ENCODE measurements at regions not wholly inside any gene's neighbourhood (a gene's known extent, or its start where the extent isn't known, plus 50 kb on each side); places are given as distances from the start of the nearest gene placed in this dataset.

- no peak overlapping the region for H2BK15ac ChIP-seq (ENCODE audit: low read length)
- TF ChIP-seq ATF2 (IDR thresholded peaks at IDR 0.05; ENCODE audit: low read length) (no peak), TBP (IDR thresholded peaks at IDR 0.05; ENCODE audit: low read depth, low read length) (no peak), CTCF (IDR thresholded peaks at IDR 0.05; ENCODE audit: control extremely low read depth in 1 of 3, insufficient read depth in 1 of 3, low read depth in 1 of 3, low read length in 3 of 3) (no peak), TCF12 (IDR thresholded peaks at IDR 0.05; ENCODE audit: low read depth, low read length) (no peak), JUND (IDR thresholded peaks at IDR 0.05; ENCODE audit: low read length) (no peak)
- no peaks in the 10 kb centered on the region for H3K9me3 ChIP-seq (ENCODE audit: insufficient read depth in 2 of 2, low read depth in 1 of 2, low read length in 1 of 2)
- H3K79me2 ChIP-seq (ENCODE audit: control insufficient read depth in 1 of 2, insufficient read depth in 2 of 2, low read length in 2 of 2): no peaks in the 10 kb centered on the region
- no peak overlapping the region for H3K23ac ChIP-seq (ENCODE audit: insufficient read length)
- DNase-seq (ENCODE audit: low read depth in 1 of 2, low spot score in 2 of 2): no peak
- no peak overlapping the region for H2AK5ac ChIP-seq (ENCODE audit: low read depth, low read length)
- H3K36me3 ChIP-seq (ENCODE audit: control insufficient read depth in 2 of 4, insufficient read depth in 4 of 4, low read length in 3 of 4): no peaks in the 10 kb centered on the region
- H2BK12ac ChIP-seq (ENCODE audit: low read depth, low read length): no peak overlapping the region
- H3K23me2 ChIP-seq (ENCODE audit: low read depth, low read length): no peaks in the 10 kb centered on the region
- H4K91ac ChIP-seq (replicated peaks; ENCODE audit: insufficient read length, low read length): no peak overlapping the region
- FAIRE-seq: no peak
- H2BK120ac ChIP-seq (replicated peaks; ENCODE audit: low read depth, low read length): no peak overlapping the region
- no peak overlapping the region for H3K18ac ChIP-seq (ENCODE audit: extremely low read depth, low read length)
- H3K4me3 ChIP-seq (ENCODE audit: extremely low read depth in 1 of 4, insufficient read depth in 2 of 4, low read depth in 3 of 4, low read length in 4 of 4): no peak overlapping the region
- no peak overlapping the region for H3K4me2 ChIP-seq (ENCODE audit: insufficient read depth in 1 of 2, low read depth in 2 of 2, low read length in 2 of 2)
- ChIA-PET POLR2A (ENCODE audit: partially characterized antibody) (no interaction called here), CTCF (ENCODE audit: partially characterized antibody) (no interaction called here)
- no peaks in the 10 kb centered on the region for H4K20me1 ChIP-seq (replicated peaks in 1 of 2; ENCODE audit: control insufficient read depth in 1 of 2, insufficient read depth in 2 of 2, low read length in 2 of 2)
- no peaks in the 10 kb centered on the region for H3K27me3 ChIP-seq (replicated peaks in 1 of 4; ENCODE audit: control insufficient read depth in 3 of 4, extremely low read depth in 1 of 4, insufficient read depth in 3 of 4, low read length in 3 of 4)
- no peak overlapping the region for H3K9ac ChIP-seq (replicated peaks in 1 of 4; ENCODE audit: extremely low read depth in 1 of 4, low read depth in 3 of 4, low read length in 3 of 4)
- 0 out of 7 replicates have a peak, but pooled peaks cover 0 to under 1% (median 0%) of the 10 kb centered on the region in 4 experiments for H3K4me1 ChIP-seq (replicated peaks in 1 of 4; ENCODE audit: control insufficient read depth in 3 of 4, insufficient read depth in 4 of 4, low read length in 3 of 4)
- H3K27ac ChIP-seq (ENCODE audit: low read depth, low read length): no peak overlapping the region
- no peaks in the 10 kb centered on the region for H3K79me1 ChIP-seq (ENCODE audit: low read depth, low read length)
- H4K8ac ChIP-seq (ENCODE audit: extremely low read depth, insufficient read depth, low read length): no peak overlapping the region
- no peak overlapping the region for H2BK20ac ChIP-seq (ENCODE audit: low read length)
- no peak overlapping the region for H3K14ac ChIP-seq (ENCODE audit: insufficient read length)
- no peak overlapping the region for H4K5ac ChIP-seq (ENCODE audit: insufficient read length, low read depth, low read length)
- H3K4ac ChIP-seq (replicated peaks; ENCODE audit: insufficient read length, low read depth, low read length): no peak overlapping the region
- no peak overlapping the region for H2BK5ac ChIP-seq (ENCODE audit: low read depth, low read length)
- no peak overlapping the region for H3K56ac ChIP-seq (replicated peaks; ENCODE audit: insufficient read length, low read depth, low read length)
- 93% methylated on average over 5 of the region's 5 CpGs; no CpG with 5 or more reads in 1 of the 2 experiments for WGBS, 2 experiments (ENCODE audit: extremely low coverage in 1 of 2, insufficient coverage in 1 of 2, insufficient read length in 1 of 2, insufficient replicate concordance in 2 of 2, low coverage in 1 of 2, low lambda C conversion rate in 2 of 2, missing lambda C conversion rate in 1 of 2)
- no peak overlapping the region for H2AFZ ChIP-seq (ENCODE audit: low read length)
Measured at GRCh38 chr7:46034056-46034768, 113.1 kb upstream of the IGFBP3 start.

Measured in H1 (cell line).